ENCODE measurements at regions not wholly inside any gene's neighbourhood (a gene's known extent, or its start where the extent isn't known, plus 50 kb on each side); places are given as distances from the start of the nearest gene placed in this dataset.
"Not testable (repeated sequence)": the region's sequence is repeated elsewhere in the genome, so short reads cannot be mapped to it uniquely, and the experiment has no call there.

- FAIRE-seq = peak; percentile 7
- DNase-seq (ENCODE audit: low spot score) = peak; percentile 16
These were observed 147.4 kb upstream of the EGLN3 start for GRCh38 chr14:34098045-34098984.

- FAIRE-seq (no peak), DNase-seq (ENCODE audit: low spot score) (no peak)
These were observed 146.8 kb upstream of the EGLN3 start for GRCh38 chr14:34097644-34098043.

- FAIRE-seq (no peak), DNase-seq (ENCODE audit: low spot score) (no peak)
These were observed 143.5 kb upstream of the EGLN3 start for GRCh38 chr14:34094384-34094783.

GRCh38 chr14:34093883-34094282 is 143.0 kb upstream of the EGLN3 start:
- no peak for FAIRE-seq
- no peak for DNase-seq (ENCODE audit: low spot score)

- DNase-seq (ENCODE audit: low spot score) (no peak), FAIRE-seq (no peak)
These were observed 139.6 kb upstream of the EGLN3 start for GRCh38 chr14:34090451-34090850.

GRCh38 chr14:34088914-34089313 is 138.0 kb upstream of the EGLN3 start:
- DNase-seq (ENCODE audit: low spot score) (no peak), FAIRE-seq (no peak)

- no peak for FAIRE-seq
- DNase-seq (ENCODE audit: low spot score) = no peak
These were observed 136.7 kb upstream of the EGLN3 start for GRCh38 chr14:34087571-34087970.

- DNase-seq (ENCODE audit: low spot score) = no peak
- no peak for FAIRE-seq
These were observed 135.4 kb upstream of the EGLN3 start for GRCh38 chr14:34086223-34086757.

GRCh38 chr14:34085695-34086094 is 134.8 kb upstream of the EGLN3 start:
- no peak for DNase-seq (ENCODE audit: low spot score)
- FAIRE-seq = no peak

- FAIRE-seq = peak; percentile 48
These were observed 130.8 kb upstream of the EGLN3 start for GRCh38 chr14:34081576-34082136.

GRCh38 chr14:34081101-34081575 is 130.3 kb upstream of the EGLN3 start:
- FAIRE-seq = no peak
- peak; percentile 73 for DNase-seq (ENCODE audit: low spot score)

More at GRCh38 chr14:34081576-34082136, 130.8 kb upstream of the EGLN3 start:
- peak; percentile 67 for DNase-seq (ENCODE audit: low spot score)

GRCh38 chr14:34079643-34080042 is 128.8 kb upstream of the EGLN3 start:
- not testable (repeated sequence) for DNase-seq (ENCODE audit: low spot score); FAIRE-seq

GRCh38 chr14:34078117-34078743 is 127.4 kb upstream of the EGLN3 start:
- peak; percentile 77 for DNase-seq (ENCODE audit: low spot score)
- FAIRE-seq = no peak

GRCh38 chr14:34075826-34076225 is 125.0 kb upstream of the EGLN3 start:
- FAIRE-seq (no peak), DNase-seq (ENCODE audit: low spot score) (no peak)

GRCh38 chr14:34075042-34075744 is 124.3 kb upstream of the EGLN3 start:
- FAIRE-seq (no peak), DNase-seq (ENCODE audit: low spot score) (no peak)

GRCh38 chr14:34072921-34073320 is 122.0 kb upstream of the EGLN3 start:
- no peak for DNase-seq (ENCODE audit: low spot score)
- FAIRE-seq = no peak

GRCh38 chr14:34072401-34072800 is 121.5 kb upstream of the EGLN3 start:
- no peak for FAIRE-seq
- DNase-seq (ENCODE audit: low spot score) = no peak

GRCh38 chr14:34070917-34071407 is 120.1 kb upstream of the EGLN3 start:
- no peak for FAIRE-seq

GRCh38 chr14:34069854-34070582 is 119.1 kb upstream of the EGLN3 start:
- DNase-seq (ENCODE audit: low spot score) = no peak
- FAIRE-seq = no peak

More at GRCh38 chr14:34070917-34071407, 120.1 kb upstream of the EGLN3 start:
- no peak for DNase-seq (ENCODE audit: low spot score)

- DNase-seq (ENCODE audit: low spot score) (no peak), FAIRE-seq (no peak)
These were observed 116.7 kb upstream of the EGLN3 start for GRCh38 chr14:34067587-34067986.
